ENCODE measurements at regions not wholly inside any gene's neighbourhood (a gene's known extent, or its start where the extent isn't known, plus 50 kb on each side); places are given as distances from the start of the nearest gene placed in this dataset.

- no peaks in the 10 kb centered on the region for H3K36me3 ChIP-seq (ENCODE audit: control insufficient read depth in 2 of 2, insufficient read depth in 1 of 2, low read length in 2 of 2)
- H3K27ac ChIP-seq (ENCODE audit: extremely low read depth, low read depth, low read length) = no peak overlapping the region
- no peaks in the 10 kb centered on the region for H3K4me1 ChIP-seq (ENCODE audit: control insufficient read depth, insufficient read depth, low read length)
- CTCF ChIA-PET = interaction anchor here (0.9 to 1.6 kb wide), 4 partner anchors 13 to 53 kb away, joined by 3 to 10 read pairs (median 7); no protein-coding TSS in a partner anchor
- POLR2A ChIA-PET = no interaction called here
- no peak for TF ChIP-seq HOXD13 (CRISPR knock-in tag; IDR thresholded peaks at IDR 0.05; ENCODE audit: borderline replicate concordance)
- no peaks in the 10 kb centered on the region for H3K9me3 ChIP-seq (ENCODE audit: control insufficient read depth, insufficient read depth, low read depth, low read length)
- H3K4me3 ChIP-seq (ENCODE audit: low read depth, low read length) = no peak overlapping the region
These were observed 64.3 kb upstream of the IGLL5 start for GRCh38 chr22:22823131-22823810.

GRCh38 chr22:22824340-22825212, 63.0 kb upstream of the IGLL5 start:
- H3K4me1 ChIP-seq (ENCODE audit: control insufficient read depth, insufficient read depth, low read length) = no peaks in the 10 kb centered on the region
- ChIA-PET POLR2A (no interaction called here), CTCF (interaction anchor here (0.5 to 1.2 kb wide), 6 partner anchors 15 to 481 kb away, joined by 3 to 10 read pairs (median 4); no protein-coding TSS in a partner anchor)
- no peak overlapping the region for H3K4me3 ChIP-seq (ENCODE audit: low read depth, low read length)
- H3K36me3 ChIP-seq (ENCODE audit: control insufficient read depth in 2 of 2, insufficient read depth in 1 of 2, low read length in 2 of 2) = no peaks in the 10 kb centered on the region
- no peak overlapping the region for H3K27ac ChIP-seq (ENCODE audit: extremely low read depth, low read depth, low read length)
- no peaks in the 10 kb centered on the region for H3K9me3 ChIP-seq (ENCODE audit: control insufficient read depth, insufficient read depth, low read depth, low read length)
- TF ChIP-seq ZNF585B (tag by site-specific recombination; IDR thresholded peaks at IDR 0.05) (no peak), ZNF561 (tag by site-specific recombination; IDR thresholded peaks at IDR 0.05; ENCODE audit: borderline replicate concordance) (no peak), ZNF416 (tag by site-specific recombination; IDR thresholded peaks at IDR 0.05) (no peak), ZNF521 (tag by site-specific recombination; IDR thresholded peaks at IDR 0.05) (no peak), ZNF16 (tag by site-specific recombination; IDR thresholded peaks at IDR 0.05; ENCODE audit: low read depth) (no peak)

- POLR2A ChIA-PET = no interaction called here
- Histone ChIP-seq H3K4me1 (ENCODE audit: control insufficient read depth, insufficient read depth, low read length) (no peaks in the 10 kb centered on the region), H3K27ac (ENCODE audit: extremely low read depth, low read depth, low read length) (no peak overlapping the region), H3K36me3 (ENCODE audit: control insufficient read depth in 2 of 2, insufficient read depth in 1 of 2, low read length in 2 of 2) (no peaks in the 10 kb centered on the region), H3K9me3 (ENCODE audit: control insufficient read depth, insufficient read depth, low read depth, low read length) (no peaks in the 10 kb centered on the region), H3K4me3 (ENCODE audit: low read depth, low read length) (no peak overlapping the region)
- CTCF ChIA-PET = interaction anchor here (0.6 to 2.6 kb wide), 6 partner anchors 9 to 481 kb away, joined by 3 to 13 read pairs (median 3); no protein-coding TSS in a partner anchor
- no peak for TF ChIP-seq ZNF132 (tag by site-specific recombination; IDR thresholded peaks at IDR 0.05; ENCODE audit: borderline replicate concordance)
- no peak for TF ChIP-seq ZNF639 (tag by site-specific recombination; IDR thresholded peaks at IDR 0.05)
- TF ChIP-seq TSHZ1 (tag by site-specific recombination; IDR thresholded peaks at IDR 0.05; ENCODE audit: borderline replicate concordance) = no peak
- no peak for TF ChIP-seq ZNF223 (tag by site-specific recombination; IDR thresholded peaks at IDR 0.05)
- TF ChIP-seq GFI1B (tag by site-specific recombination; IDR thresholded peaks at IDR 0.05) = no peak
- no peak for TF ChIP-seq KLF1 (tag by site-specific recombination; IDR thresholded peaks at IDR 0.05)
- TF ChIP-seq ZFHX2 (tag by site-specific recombination; conservative IDR thresholded peaks at IDR 0.05) = no peak
- no peak for TF ChIP-seq ZNF292 (tag by site-specific recombination; IDR thresholded peaks at IDR 0.05; ENCODE audit: borderline replicate concordance, low read depth)
- TF ChIP-seq ZFP37 (tag by site-specific recombination; IDR thresholded peaks at IDR 0.05) = no peak
- no peak for TF ChIP-seq ZNF140 (tag by site-specific recombination; IDR thresholded peaks at IDR 0.05)
- no peak for TF ChIP-seq PRDM10 (tag by site-specific recombination; IDR thresholded peaks at IDR 0.05)
- TF ChIP-seq ZNF600 (tag by site-specific recombination; IDR thresholded peaks at IDR 0.05) = no peak
- no peak for TF ChIP-seq ZNF19 (tag by site-specific recombination; IDR thresholded peaks at IDR 0.05; ENCODE audit: low read depth)
- no peak for TF ChIP-seq ZNF121 (tag by site-specific recombination; IDR thresholded peaks at IDR 0.05)
- TF ChIP-seq ZNF677 (tag by site-specific recombination; IDR thresholded peaks at IDR 0.05) = no peak
These were observed 62.4 kb upstream of the IGLL5 start for GRCh38 chr22:22825213-22825593.

Measured in HEK293 (cell line).